Neural cell (in vitro differentiated cells): ENCODE measurements at regions not wholly inside any gene's neighbourhood (a gene's known extent, or its start where the extent isn't known, plus 50 kb on each side); places are given as distances from the start of the nearest gene placed in this dataset.
"Not testable (repeated sequence)": the region's sequence is repeated elsewhere in the genome, so short reads cannot be mapped to it uniquely, and the experiment has no call there.

Experiments
- H2AFZ ChIP-seq: fragments of 200-600, 300-800 bp; sonication (generic), shearing (Covaris generic); 2 replicates; pipeline ENCODE4 v1.6.0; 2014; ENCODE audit warnings: low read depth, mild to moderate bottlenecking, antibody characterized with exemption, low read length, moderate library complexity
- H3F3A ChIP-seq: fragments of 200-600 bp; shearing (Covaris generic); 2 replicates; pipeline ENCODE4 v1.6.1; 2016; ENCODE audit warnings: mild to moderate bottlenecking, moderate library complexity, mixed read lengths, antibody characterized with exemption, low read length; ENCODE audit not compliant: insufficient read depth, poor library complexity, severe bottlenecking
- H3K27ac ChIP-seq: fragments of 200-600, 300-800 bp; sonication (generic), shearing (Covaris generic); 2 replicates; pipeline ENCODE4 v1.5.1; 2014; ENCODE audit warnings: mild to moderate bottlenecking, low read length, moderate library complexity
- H3K27me3 ChIP-seq: fragments of 300-800, 200-600 bp; sonication (generic), shearing (Covaris generic); 2 replicates; pipeline ENCODE4 v1.6.0; 2014; ENCODE audit warnings: mild to moderate bottlenecking, low read depth, low read length, moderate library complexity; ENCODE audit not compliant: insufficient read depth
- H3K36me3 ChIP-seq: fragments of 300-800, 200-600 bp; sonication (generic), shearing (Covaris generic); 2 replicates; pipeline ENCODE4 v1.5.1; 2014; ENCODE audit warnings: mild to moderate bottlenecking, antibody characterized with exemption, low read length, moderate library complexity; ENCODE audit not compliant: insufficient read depth
- H3K4me2 ChIP-seq: fragments of 300-800, 200-600 bp; sonication (generic), shearing (Covaris generic); 2 replicates; pipeline ENCODE4 v1.6.0; 2014; ENCODE audit warnings: mild to moderate bottlenecking, low read length
- H3K4me3 ChIP-seq: fragments of 300-800, 200-600 bp; sonication (generic), shearing (Covaris generic); 2 replicates; pipeline ENCODE4 v1.5.1; 2014; ENCODE audit warnings: mild to moderate bottlenecking, low read length, moderate library complexity
- H3K79me2 ChIP-seq: fragments of 200-600 bp; shearing (Covaris generic); replicated peaks from 2 replicates; pipeline ENCODE4 v1.6.0; 2014; ENCODE audit warnings: mild to moderate bottlenecking, low read length, moderate library complexity; ENCODE audit not compliant: insufficient read depth
- H3K9ac ChIP-seq: fragments of 300-800, 200-600 bp; sonication (generic), shearing (Covaris generic); 2 replicates; pipeline ENCODE4 v1.6.1; 2016; ENCODE audit warnings: mild to moderate bottlenecking, low read length, mixed read lengths
- H3K9me2 ChIP-seq: fragments of 200-600 bp; shearing (Covaris generic); 2 replicates; pipeline ENCODE4 v1.6.1; 2016; ENCODE audit warnings: mild to moderate bottlenecking, low read length, mixed read lengths; ENCODE audit not compliant: insufficient read depth
- H3K9me3 ChIP-seq: fragments of 200-600, 300-800 bp; sonication (generic), shearing (Covaris generic); 2 replicates; pipeline ENCODE4 v1.6.1; 2016; ENCODE audit warnings: mild to moderate bottlenecking, mixed run types, low read length, moderate library complexity, mixed read lengths
- H4K20me1 ChIP-seq: fragments of 200-600 bp; shearing (Covaris generic); 2 replicates; pipeline ENCODE4 v1.6.1; 2016; ENCODE audit warnings: mild to moderate bottlenecking, mixed run types; ENCODE audit not compliant: insufficient read depth
- EP300 ChIP-seq: fragments of 450-650 bp; conservative IDR thresholded peaks from 2 replicates; pipeline ENCODE4 v1.6.1; 2014; ENCODE audit warnings: antibody characterized with exemption, mild to moderate bottlenecking, moderate library complexity; ENCODE audit not compliant: poor library complexity, severe bottlenecking
- EZH2 ChIP-seq: fragments of 200-600, 300-800 bp; shearing (Covaris generic), sonication (generic); IDR thresholded peaks from 2 replicates; pipeline ENCODE4 v1.6.1; 2014; ENCODE audit warnings: antibody characterized with exemption, low read length, borderline replicate concordance, mild to moderate bottlenecking; ENCODE audit not compliant: insufficient read depth, poor library complexity, severe bottlenecking
- MXI1 ChIP-seq: fragments of 450-650 bp; conservative IDR thresholded peaks from 2 replicates; pipeline ENCODE4 v1.6.1; 2014; ENCODE audit warnings: antibody characterized with exemption, mild to moderate bottlenecking; ENCODE audit not compliant: poor library complexity, severe bottlenecking
- POLR2AphosphoS5 ChIP-seq: IDR thresholded peaks from 2 replicates; pipeline ENCODE4 v1.6.1; 2012
- RAD21 ChIP-seq: fragments of 450-650 bp; conservative IDR thresholded peaks from 2 replicates; pipeline ENCODE4 v1.6.1; 2014; ENCODE audit warnings: antibody characterized with exemption, mild to moderate bottlenecking, moderate library complexity
- REST ChIP-seq: IDR thresholded peaks from 2 replicates; pipeline ENCODE4 v1.6.1; 2012; ENCODE audit warnings: borderline replicate concordance
- SMC3 ChIP-seq: fragments of 450-650 bp; conservative IDR thresholded peaks from 2 replicates; pipeline ENCODE4 v1.6.1; 2014; ENCODE audit warnings: antibody characterized with exemption, mild to moderate bottlenecking, moderate library complexity; ENCODE audit not compliant: poor library complexity
- TAF1 ChIP-seq: IDR thresholded peaks from 2 replicates; pipeline ENCODE4 v1.6.1; 2012; ENCODE audit warnings: low read depth
- TF ChIP-seq, protein P1 (sequence below): fragments of 450-650 bp; IDR thresholded peaks from 2 replicates; pipeline ENCODE4 v1.5.1; 2014; ENCODE audit warnings: antibody characterized with exemption, mild to moderate bottlenecking, moderate library complexity; ENCODE audit not compliant: poor library complexity, severe bottlenecking

- H3K9me3 ChIP-seq: no peaks in the 10 kb centered on the region
- H2AFZ ChIP-seq: no peak overlapping the region
- no peak overlapping the region for H3K4me3 ChIP-seq
- no peak overlapping the region for H3K4me2 ChIP-seq
- TF ChIP-seq POLR2AphosphoS5: no peak
- H3K9ac ChIP-seq: no peak overlapping the region
- H3F3A ChIP-seq: no peaks in the 10 kb centered on the region
- H3K27ac ChIP-seq: no peak overlapping the region
- H3K79me2 ChIP-seq: no peaks in the 10 kb centered on the region
- H3K36me3 ChIP-seq: no peaks in the 10 kb centered on the region
- no peaks in the 10 kb centered on the region for H3K27me3 ChIP-seq
- no peaks in the 10 kb centered on the region for H4K20me1 ChIP-seq
- no peaks in the 10 kb centered on the region for H3K9me2 ChIP-seq
Observed at GRCh38 chr12:105499205-105499604, 168.7 kb downstream of the C12orf75 start.

DNA sequence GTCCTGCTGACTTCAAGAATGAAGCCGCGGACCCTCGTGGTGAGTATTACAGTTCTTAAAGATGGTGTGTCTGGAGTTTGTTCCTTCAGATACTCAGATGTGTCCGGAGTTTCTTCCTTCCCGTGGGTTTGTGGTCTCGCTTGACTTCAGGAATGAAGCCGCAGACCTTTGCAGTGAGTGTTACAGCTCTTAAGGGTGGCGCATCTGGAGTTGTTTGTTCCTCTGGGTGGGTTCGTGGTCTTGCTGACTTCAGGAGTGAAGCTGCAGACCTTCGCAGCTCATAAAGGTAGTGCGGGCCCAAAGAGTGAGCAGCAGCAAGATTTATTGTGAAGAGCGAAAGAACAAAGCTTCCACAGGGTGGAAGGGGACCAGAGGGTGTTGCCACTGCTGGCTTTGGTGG, 170.2 kb downstream of the C12orf75 start:
- H3K27ac ChIP-seq, H3K9me3 ChIP-seq, H3K9me2 ChIP-seq: not testable (repeated sequence)

DNA sequence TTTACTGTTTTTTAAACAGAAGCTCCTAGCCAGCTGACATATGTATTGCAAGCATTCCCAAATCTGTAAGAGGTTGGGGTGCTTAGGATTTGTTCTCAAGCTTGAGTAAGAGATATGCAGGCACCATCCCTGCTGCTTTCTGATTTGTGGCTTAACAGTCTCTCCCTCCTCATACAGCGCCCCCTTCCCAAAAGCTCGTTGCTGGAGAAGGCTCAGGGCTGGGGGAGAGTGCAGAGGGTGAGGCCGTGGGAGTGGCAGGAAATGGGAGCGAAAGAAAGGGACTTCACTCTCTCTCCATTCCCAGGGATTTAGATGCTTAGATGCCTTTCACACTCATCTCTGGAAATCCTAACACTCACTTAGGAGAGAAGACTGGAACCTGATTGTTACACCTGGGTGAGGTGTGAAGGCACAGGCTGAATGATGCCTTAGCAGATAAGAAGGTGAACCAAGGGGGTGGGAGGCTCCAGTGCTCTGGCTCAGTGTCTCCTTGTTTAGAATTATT, 172.0 kb downstream of the C12orf75 start:
- Histone ChIP-seq H3K4me3 (no peak overlapping the region), H2AFZ (no peak overlapping the region)

More for the DNA sequence above, 170.2 kb downstream of the C12orf75 start:
- H4K20me1 ChIP-seq, H3K4me2 ChIP-seq, H3K9ac ChIP-seq, H3K79me2 ChIP-seq, H3K36me3 ChIP-seq, H2AFZ ChIP-seq, H3F3A ChIP-seq, H3K4me3 ChIP-seq, H3K27me3 ChIP-seq: not testable (repeated sequence)

More for the DNA sequence above, 172.0 kb downstream of the C12orf75 start:
- no peaks in the 10 kb centered on the region for H3K36me3 ChIP-seq
- no peak overlapping the region for H3K9ac ChIP-seq
- H4K20me1 ChIP-seq: no peaks in the 10 kb centered on the region
- no peak overlapping the region for H3K27ac ChIP-seq
- H3K9me3 ChIP-seq: no peaks in the 10 kb centered on the region
- TF ChIP-seq EP300 (no peak), TAF1 (no peak), SMC3 (no peak), MXI1 (no peak), REST (no peak), POLR2AphosphoS5 (no peak), EZH2 (no peak), RAD21 (no peak)
- TF ChIP-seq, protein P1, sequence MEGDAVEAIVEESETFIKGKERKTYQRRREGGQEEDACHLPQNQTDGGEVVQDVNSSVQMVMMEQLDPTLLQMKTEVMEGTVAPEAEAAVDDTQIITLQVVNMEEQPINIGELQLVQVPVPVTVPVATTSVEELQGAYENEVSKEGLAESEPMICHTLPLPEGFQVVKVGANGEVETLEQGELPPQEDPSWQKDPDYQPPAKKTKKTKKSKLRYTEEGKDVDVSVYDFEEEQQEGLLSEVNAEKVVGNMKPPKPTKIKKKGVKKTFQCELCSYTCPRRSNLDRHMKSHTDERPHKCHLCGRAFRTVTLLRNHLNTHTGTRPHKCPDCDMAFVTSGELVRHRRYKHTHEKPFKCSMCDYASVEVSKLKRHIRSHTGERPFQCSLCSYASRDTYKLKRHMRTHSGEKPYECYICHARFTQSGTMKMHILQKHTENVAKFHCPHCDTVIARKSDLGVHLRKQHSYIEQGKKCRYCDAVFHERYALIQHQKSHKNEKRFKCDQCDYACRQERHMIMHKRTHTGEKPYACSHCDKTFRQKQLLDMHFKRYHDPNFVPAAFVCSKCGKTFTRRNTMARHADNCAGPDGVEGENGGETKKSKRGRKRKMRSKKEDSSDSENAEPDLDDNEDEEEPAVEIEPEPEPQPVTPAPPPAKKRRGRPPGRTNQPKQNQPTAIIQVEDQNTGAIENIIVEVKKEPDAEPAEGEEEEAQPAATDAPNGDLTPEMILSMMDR: no peak
- no peaks in the 10 kb centered on the region for H3K9me2 ChIP-seq
- H3F3A ChIP-seq: no peaks in the 10 kb centered on the region
- no peak overlapping the region for H3K4me2 ChIP-seq
- no peaks in the 10 kb centered on the region for H3K27me3 ChIP-seq
- H3K79me2 ChIP-seq: no peaks in the 10 kb centered on the region
